T47D (cell line): ENCODE measurements at regions not wholly inside any gene's neighbourhood (a gene's known extent, or its start where the extent isn't known, plus 50 kb on each side); places are given as distances from the start of the nearest gene placed in this dataset.

Source experiments
- DNase-seq, 2 experiments: peaks; one replicate each; pipeline versions ENCODE4 v3.0.0 to v3.0.0-alpha.2; 2011 to 2012; ENCODE audit warnings: low read depth in 1 of 2, low spot score in 1 of 2
- JUND ChIP-seq: IDR thresholded peaks from 2 replicates; pipeline ENCODE4 v1.6.1; 2012; ENCODE audit warnings: low read depth
- in situ Hi-C: cut with HindIII; loops from 2 replicates; pipeline ENCODE4 v1.10.0; 2016; ENCODE audit warnings: low sequenced_read_pairs, low pct_unique_long_range_greater_than_20kb

DNA sequence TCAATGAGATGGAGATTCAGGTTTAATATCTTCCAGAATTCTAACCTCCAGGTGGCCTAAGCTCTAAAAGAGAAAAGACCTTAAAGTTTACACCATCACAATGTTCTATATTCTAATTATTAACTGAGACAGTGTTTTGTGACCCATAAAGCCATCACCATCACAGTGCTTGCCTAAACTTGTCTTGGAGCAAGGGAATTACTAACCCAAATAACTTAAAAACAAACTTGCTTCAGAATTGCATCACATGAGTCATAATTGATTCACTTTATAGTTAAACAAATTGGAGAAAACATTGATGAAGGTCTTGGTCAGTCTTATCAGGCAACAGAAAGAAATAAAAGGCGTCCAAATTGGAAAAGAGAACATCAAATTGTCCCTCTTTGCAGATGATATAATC lies 54.5 kb upstream of the ALG10 start:
- TF ChIP-seq JUND: no peak
- no peak for DNase-seq
- in situ Hi-C loops: no loop called here
